ENCODE measurements at regions not wholly inside any gene's neighbourhood (a gene's known extent, or its start where the extent isn't known, plus 50 kb on each side); places are given as distances from the start of the nearest gene placed in this dataset.

DNA sequence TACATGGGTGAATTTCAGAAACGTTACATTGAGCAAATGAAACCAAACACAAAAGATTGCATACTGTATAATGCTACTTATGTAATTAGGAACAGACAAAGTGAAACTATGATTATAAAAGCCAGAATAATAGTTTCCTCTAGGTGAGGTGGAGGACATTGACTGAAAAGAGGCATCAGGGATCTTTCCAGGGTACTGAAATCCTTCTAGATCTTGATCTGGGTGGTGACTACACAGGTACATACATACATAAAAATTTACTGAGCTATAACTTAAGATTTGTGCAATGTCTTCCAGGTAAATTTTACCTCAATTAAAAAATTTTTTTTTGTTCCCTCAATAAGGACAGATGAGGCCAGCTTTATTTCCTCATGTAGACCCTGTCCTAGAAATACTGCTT is 665.6 kb upstream of the UBE2E2 start (continued):
- TF ChIP-seq CHD7 (IDR thresholded peaks at IDR 0.05; ENCODE audit: insufficient replicate concordance, low read length) (no peak), RBBP5 (IDR thresholded peaks at IDR 0.05; ENCODE audit: borderline replicate concordance, low read depth, low read length) (no peak), CTCF (IDR thresholded peaks at IDR 0.05; ENCODE audit: control extremely low read depth in 1 of 3, insufficient read depth in 1 of 3, low read depth in 1 of 3, low read length in 3 of 3) (no peak), SP2 (IDR thresholded peaks at IDR 0.05; ENCODE audit: low read length) (no peak), YY1 (IDR thresholded peaks at IDR 0.05; ENCODE audit: low read depth, low read length) (no peak), SRF (IDR thresholded peaks at IDR 0.05; ENCODE audit: low read depth, low read length) (no peak), ATF2 (IDR thresholded peaks at IDR 0.05; ENCODE audit: low read length) (no peak)
- TF ChIP-seq, protein P1, sequence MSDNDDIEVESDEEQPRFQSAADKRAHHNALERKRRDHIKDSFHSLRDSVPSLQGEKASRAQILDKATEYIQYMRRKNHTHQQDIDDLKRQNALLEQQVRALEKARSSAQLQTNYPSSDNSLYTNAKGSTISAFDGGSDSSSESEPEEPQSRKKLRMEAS (IDR thresholded peaks at IDR 0.05) = no peak

Data from H1 (cell line).